Pancreas (tissue), 10 donors: ENCODE measurements at regions not wholly inside any gene's neighbourhood (a gene's known extent, or its start where the extent isn't known, plus 50 kb on each side); places are given as distances from the start of the nearest gene placed in this dataset.
A peak's percentile ranks its signal among the peaks of the same experiment; 100 is the strongest.
"Not testable (repeated sequence)": the region's sequence is repeated elsewhere in the genome, so short reads cannot be mapped to it uniquely, and the experiment has no call there.

Experiments
- ATAC-seq, 4 donors: fragments of 200-7000 bp; cut with Tn5 transposase; one replicate each; pipeline versions ENCODE4 v1.8.0 to v1.9.1; 2020; ENCODE audit warnings: mild to moderate bottlenecking in 4 of 4, moderate library complexity in 4 of 4
- DNase-seq, 6 donors: peaks; one replicate each; pipeline ENCODE4 v3.0.0-alpha.2; 2020
- FAIRE-seq: peaks from 2 replicates; lab custom pipeline; 2012; peaks lifted over from hg19 to GRCh38; lab: Jason Lieb, UNC
- H3K27ac ChIP-seq, 4 donors: fragments of 200-600 bp; sonication (generic); 1 replicate in 3 of 4; 2 replicates in 1 of 4; pipeline versions ENCODE4 v1.5.0 to v1.8.0; 2020
- H3K27me3 ChIP-seq, 4 donors: fragments of 200-600 bp; one replicate each; pipeline ENCODE4 v1.8.0; 2021
- H3K36me3 ChIP-seq, 3 donors: fragments of 200-600 bp; sonication (generic) in 1 of 3; one replicate each; pipeline versions ENCODE4 v1.5.0 to v1.8.0; 2020 to 2021
- H3K4me1 ChIP-seq, 3 donors: fragments of 200-600 bp; one replicate each; pipeline ENCODE4 v1.8.0; 2021
- H3K4me3 ChIP-seq, 4 donors: fragments of 200-600 bp; sonication (generic) in 2 of 4; one replicate each; pipeline versions ENCODE4 v1.5.0 to v1.8.0; 2020 to 2021
- H3K9me3 ChIP-seq, 4 donors: fragments of 200-600 bp; one replicate each; pipeline ENCODE4 v1.8.0; 2021
- WGBS, 2 donors: extraction: QIAGEN DNeasy Blood & Tissue Kit; methylation state at CpG; one replicate each; pipeline ENCODE4 v1.1.7; 2013; 5-methylcytosine and 5-hydroxymethylcytosine counted together
- intact Hi-C, 3 donors: fragments of 100-400 bp; cut with DNase I; formaldehyde crosslinking; loops; one replicate each; pipeline versions ENCODE4 v1.11.1 to v1.14.2; 2022
- donor health status: healthy with polysubstance abuse.
- donor health status: DM: no; HTN: no; CAD: no; lungs with moderate emphysema.
- donor health status: DM: no; HTN: no; CAD: no.
- donor health status: control.
- donor health status: control.
- donor health status: Bipolar disorder and iron deficiency.
- donor health status: DM: yes; HTN: yes; CAD: no.
- donor health status: DM: no; HTN: no; CAD: no.
- donor health status: DM: no; HTN: no; CAD: no.
- donor health status: DM: yes; HTN: yes; CAD: no.

DNA sequence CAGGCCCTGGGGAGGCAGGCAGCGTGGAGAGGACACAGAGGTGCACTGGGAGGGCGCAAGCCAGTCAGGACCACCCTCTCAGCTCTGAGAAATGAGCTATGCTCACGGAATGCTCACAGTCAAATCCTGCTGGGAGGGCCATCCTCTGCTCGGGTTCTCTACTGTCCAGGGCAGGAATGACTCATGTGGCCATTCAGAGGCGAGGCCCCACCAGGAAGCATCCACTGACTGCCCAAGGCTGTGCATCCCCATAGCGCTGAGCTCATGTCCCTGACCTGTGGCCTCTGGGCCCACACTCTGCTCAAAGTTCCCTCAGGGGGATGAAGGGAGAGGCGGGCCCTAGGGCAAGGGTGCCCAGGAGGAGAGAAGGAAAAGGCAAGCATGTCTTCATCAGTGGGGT is 182.4 kb downstream of the POTEB start:
- DNase-seq, H3K9me3 ChIP-seq, H3K4me3 ChIP-seq, H3K27me3 ChIP-seq, FAIRE-seq, H3K4me1 ChIP-seq, ATAC-seq, H3K36me3 ChIP-seq, intact Hi-C loops, H3K27ac ChIP-seq: not testable (repeated sequence)
- no CpG with 5 or more reads among the region's 7 CpGs for WGBS, 2 donors

DNA sequence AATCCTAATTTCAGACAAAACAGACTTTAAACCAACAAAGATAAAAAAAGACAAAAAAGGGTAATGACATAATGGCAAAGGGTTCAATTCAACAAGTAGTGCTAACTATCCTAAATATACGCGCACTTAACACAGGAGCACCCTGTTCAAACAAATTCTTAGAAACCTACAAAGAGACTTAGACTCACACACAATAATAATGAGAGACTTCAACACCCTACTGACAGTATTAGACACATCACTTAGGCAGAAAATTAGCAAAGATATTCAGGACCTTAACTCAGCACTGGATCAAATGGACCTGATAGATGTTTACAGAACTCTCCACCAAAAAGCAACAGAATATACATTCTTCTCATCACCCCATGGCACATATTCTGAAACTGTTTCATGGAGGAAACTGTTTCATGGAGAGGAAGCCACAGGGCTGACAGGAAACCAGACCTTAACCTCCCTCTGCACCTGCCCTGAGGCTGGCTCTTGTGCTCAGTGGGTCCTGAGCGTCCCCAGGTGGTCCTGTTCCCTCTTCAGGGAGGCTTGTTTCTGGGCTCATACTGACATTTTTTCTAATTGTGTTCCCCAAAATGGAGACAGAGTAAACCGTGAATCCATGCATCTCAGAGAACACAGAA is 184.9 kb downstream of the POTEB start:
- H3K27me3 ChIP-seq, DNase-seq, ATAC-seq, H3K36me3 ChIP-seq, intact Hi-C loops, H3K9me3 ChIP-seq, H3K4me3 ChIP-seq, H3K4me1 ChIP-seq, FAIRE-seq, H3K27ac ChIP-seq: not testable (repeated sequence)
- WGBS, 2 donors = no CpG with 5 or more reads among the region's 4 CpGs

- FAIRE-seq, intact Hi-C loops, H3K4me3 ChIP-seq: not testable (repeated sequence)
These were observed 216.6 kb upstream of the POTEB3 start for GRCh38 chr15:21656798-21657397.

DNA sequence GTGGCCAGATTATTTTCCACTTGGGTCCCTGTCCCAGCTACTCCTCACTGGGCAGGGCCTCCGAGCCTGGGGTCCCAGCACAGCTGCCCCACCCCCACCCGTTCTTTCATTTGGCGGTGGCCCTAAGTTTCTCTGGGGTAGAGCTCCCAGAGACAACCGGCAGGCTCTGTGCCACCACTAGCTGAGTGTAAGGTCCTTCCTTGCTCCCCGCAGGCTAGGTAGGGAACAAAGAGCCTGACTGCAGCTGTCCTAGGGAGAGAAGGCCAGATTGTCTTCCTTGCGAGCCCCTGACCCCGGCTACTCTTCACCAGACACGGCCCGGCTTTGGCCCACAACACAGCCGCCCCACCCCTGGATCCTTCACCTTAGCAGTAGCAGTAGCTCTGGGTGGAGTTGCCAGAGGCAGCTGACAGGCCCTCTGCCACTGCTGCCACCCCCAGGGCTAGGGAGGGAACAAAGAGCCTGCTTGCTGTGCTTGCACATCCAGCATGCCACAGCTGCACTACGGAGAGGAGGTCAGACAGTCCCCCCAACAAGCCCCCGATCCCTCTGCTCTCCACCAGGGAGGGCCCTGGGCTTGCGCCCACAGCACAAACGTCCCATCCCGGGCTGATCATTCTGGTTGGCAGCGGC is 215.9 kb upstream of the POTEB3 start:
- WGBS, 2 donors = 9% methylated on average over 1 of the region's 16 CpGs; no CpG with 5 or more reads in 1 of the 2 donors
- H3K27me3 ChIP-seq, H3K4me1 ChIP-seq, intact Hi-C loops, DNase-seq, H3K36me3 ChIP-seq, H3K4me3 ChIP-seq, H3K9me3 ChIP-seq, FAIRE-seq, H3K27ac ChIP-seq: not testable (repeated sequence)
- ATAC-seq = peak in 1 of 4 donors; percentile 61

More at GRCh38 chr15:21656798-21657397, 216.6 kb upstream of the POTEB3 start:
- DNase-seq, H3K9me3 ChIP-seq, H3K27me3 ChIP-seq, H3K36me3 ChIP-seq, H3K4me1 ChIP-seq, H3K27ac ChIP-seq: not testable (repeated sequence)
- no CpG with 5 or more reads among the region's 17 CpGs for WGBS, 2 donors
- ATAC-seq = peak in 2 of 4 donors; percentile 37 to 79

DNA sequence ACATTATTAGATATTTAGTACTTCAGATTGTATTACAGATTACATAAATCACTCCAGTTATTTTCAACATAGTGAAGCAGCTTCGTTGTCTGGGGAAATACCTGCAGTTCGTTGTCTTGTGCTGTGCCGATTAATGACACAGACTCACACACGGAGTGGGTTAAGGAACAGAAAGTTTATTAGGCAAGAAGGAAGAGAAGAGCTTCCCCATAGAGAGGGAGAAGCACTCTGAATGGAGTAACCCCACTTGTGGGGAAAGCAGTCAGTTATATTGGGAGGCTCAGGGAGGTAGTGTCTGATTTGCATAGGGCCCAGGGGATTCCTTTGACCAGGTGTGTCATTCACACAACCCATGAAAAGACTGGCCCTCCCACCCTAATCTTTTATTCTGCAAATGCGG is 213.4 kb upstream of the POTEB3 start:
- FAIRE-seq, intact Hi-C loops, H3K36me3 ChIP-seq, H3K9me3 ChIP-seq, H3K27me3 ChIP-seq, H3K4me3 ChIP-seq, DNase-seq, H3K4me1 ChIP-seq, ATAC-seq, H3K27ac ChIP-seq: not testable (repeated sequence)
- no CpG with 5 or more reads among the region's 5 CpGs for WGBS, 2 donors

DNA sequence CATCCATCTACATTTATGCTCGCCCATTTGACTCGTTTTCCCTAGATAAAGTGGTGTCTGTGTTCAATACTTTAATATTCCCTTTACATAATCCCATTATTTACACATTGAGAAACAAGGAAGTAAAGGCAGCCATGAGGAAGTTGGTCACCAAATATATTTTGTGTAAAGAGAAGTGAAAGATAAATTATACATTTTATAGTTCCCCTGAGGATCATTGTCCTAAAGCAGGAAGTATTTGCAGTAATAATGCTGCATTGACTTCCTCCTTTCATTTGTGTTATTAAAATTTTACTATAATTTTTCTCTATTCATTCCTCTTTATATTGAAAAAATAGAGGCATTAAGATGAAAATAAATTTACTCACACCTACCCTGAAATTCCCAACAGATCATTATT is 198.5 kb upstream of the POTEB3 start:
- DNase-seq, H3K9me3 ChIP-seq, ATAC-seq, H3K4me3 ChIP-seq, H3K27me3 ChIP-seq, FAIRE-seq, H3K36me3 ChIP-seq, intact Hi-C loops, H3K4me1 ChIP-seq, H3K27ac ChIP-seq: not testable (repeated sequence)
- no CpG with 5 or more reads among the region's 2 CpGs for WGBS, 2 donors

- H3K4me1 ChIP-seq, H3K36me3 ChIP-seq, H3K9me3 ChIP-seq, intact Hi-C loops, H3K27me3 ChIP-seq, DNase-seq, FAIRE-seq, H3K4me3 ChIP-seq, ATAC-seq, H3K27ac ChIP-seq: not testable (repeated sequence)
These were observed 186.4 kb upstream of the POTEB3 start for GRCh38 chr15:21626694-21627093.

GRCh38 chr15:21609223-21609622 is 168.9 kb upstream of the POTEB3 start:
- FAIRE-seq, intact Hi-C loops: not testable (repeated sequence)
- 87 to 100% methylated on average over 1 of the region's 1 CpG for WGBS, 2 donors

DNA sequence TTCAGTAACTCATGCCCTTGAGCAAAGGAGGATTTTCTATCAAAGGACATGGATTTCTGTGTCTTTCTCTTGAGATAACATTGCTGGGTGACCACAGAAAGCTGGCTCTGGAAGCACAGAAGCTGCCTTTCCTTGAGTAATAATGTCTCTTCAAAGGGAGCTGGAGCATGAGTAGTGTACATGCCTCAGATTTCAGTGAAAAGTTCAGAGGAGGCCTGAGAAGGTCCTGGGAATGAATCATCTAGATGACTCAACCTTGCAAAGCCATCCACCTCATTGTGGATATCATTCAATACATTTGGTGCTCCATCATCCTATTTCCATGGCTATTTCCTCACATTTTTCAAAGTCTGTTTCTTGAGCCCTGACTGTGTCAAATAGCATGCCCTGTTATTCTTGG is 125.1 kb upstream of the POTEB3 start:
- H3K36me3 ChIP-seq, H3K27me3 ChIP-seq, DNase-seq, H3K4me1 ChIP-seq, H3K4me3 ChIP-seq, intact Hi-C loops, H3K27ac ChIP-seq, H3K9me3 ChIP-seq, ATAC-seq, FAIRE-seq: not testable (repeated sequence)

More at GRCh38 chr15:21609223-21609622, 168.9 kb upstream of the POTEB3 start:
- not testable (repeated sequence) for H3K27me3 ChIP-seq, DNase-seq, H3K4me3 ChIP-seq, H3K36me3 ChIP-seq, H3K4me1 ChIP-seq, ATAC-seq, H3K27ac ChIP-seq, H3K9me3 ChIP-seq

DNA sequence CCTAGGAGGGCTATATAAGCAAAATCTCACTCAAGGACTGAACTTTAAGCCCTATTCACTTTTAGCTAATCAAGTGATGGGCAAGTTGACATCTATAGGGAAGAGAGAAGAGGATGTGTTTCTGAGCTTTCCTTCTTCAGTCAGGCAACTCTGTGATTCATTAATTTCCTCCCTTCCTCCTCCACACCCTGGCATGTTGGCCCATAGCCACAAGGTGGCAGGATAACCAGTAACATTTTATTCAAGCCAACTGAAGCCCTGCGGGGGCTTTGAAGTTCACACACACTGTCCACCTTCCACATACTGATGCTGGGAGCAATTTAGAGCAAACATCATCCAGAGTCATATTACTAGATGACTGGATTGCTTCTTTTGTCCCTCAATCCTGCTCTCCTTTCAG is 111.5 kb upstream of the POTEB3 start:
- H3K36me3 ChIP-seq, DNase-seq, H3K9me3 ChIP-seq, H3K4me1 ChIP-seq, FAIRE-seq, intact Hi-C loops, H3K27ac ChIP-seq, H3K27me3 ChIP-seq, H3K4me3 ChIP-seq: not testable (repeated sequence)
- ATAC-seq = peak in 1 of 4 donors; percentile 30
- no CpG with 5 or more reads among the region's 1 CpG for WGBS, 2 donors

GRCh38 chr15:21546182-21546903 is 106.0 kb upstream of the POTEB3 start:
- H3K36me3 ChIP-seq, H3K27me3 ChIP-seq, H3K4me3 ChIP-seq, H3K9me3 ChIP-seq, H3K4me1 ChIP-seq, intact Hi-C loops, DNase-seq, FAIRE-seq, H3K27ac ChIP-seq: not testable (repeated sequence)
- 29 to 60% methylated on average over 1 to 2 of the region's 4 CpGs for WGBS, 2 donors
- ATAC-seq = peak in 2 of 4 donors; percentile 34 to 48

DNA sequence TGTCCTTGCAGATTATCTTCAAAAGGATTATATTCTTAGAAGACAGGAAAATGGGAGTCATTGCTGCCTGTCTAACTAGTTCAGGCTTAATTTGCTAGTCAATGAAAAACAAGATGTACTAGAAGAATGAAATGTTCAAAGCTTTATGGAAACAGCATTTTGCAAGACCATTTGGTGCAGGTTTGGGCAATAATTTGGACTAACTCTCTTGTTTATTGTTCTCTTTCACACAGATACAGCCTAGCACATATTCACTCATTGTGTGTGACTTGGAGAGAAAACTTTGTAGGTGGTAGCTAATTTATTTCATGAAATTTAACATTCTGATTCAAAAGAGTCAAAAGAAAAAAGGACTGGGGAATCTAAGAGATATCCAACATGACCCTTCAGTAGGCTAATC is 92.5 kb upstream of the POTEB3 start:
- H3K27me3 ChIP-seq, FAIRE-seq, intact Hi-C loops, H3K27ac ChIP-seq, DNase-seq, ATAC-seq, H3K36me3 ChIP-seq, H3K9me3 ChIP-seq, H3K4me1 ChIP-seq, H3K4me3 ChIP-seq: not testable (repeated sequence)
